RWPE2 (cell line): ENCODE measurements at regions not wholly inside any gene's neighbourhood (a gene's known extent, or its start where the extent isn't known, plus 50 kb on each side); places are given as distances from the start of the nearest gene placed in this dataset.
A peak's percentile ranks its signal among the peaks of the same experiment; 100 is the strongest.

Source experiments
- ATAC-seq: fragments of 200-7000 bp; cut with Tn5 transposase; 3 replicates; pipeline ENCODE4 v1.9.1; 2021; ENCODE audit warnings: low read depth
- DNase-seq: peaks from one replicate; pipeline ENCODE4 v3.0.0-alpha.2; 2020; ENCODE audit warnings: low spot score
- H3K27ac ChIP-seq: fragments of 450-650 bp; 2 replicates; pipeline ENCODE4 v1.5.1; 2017; ENCODE audit warnings: mild to moderate bottlenecking; ENCODE audit not compliant: poor library complexity, severe bottlenecking
- H3K27me3 ChIP-seq: fragments of 250-450 bp; sonication (Bioruptor Pico); 2 replicates; pipeline ENCODE4 v1.5.1; 2021; ENCODE audit warnings: mild to moderate bottlenecking, moderate library complexity; ENCODE audit not compliant: insufficient read depth, poor library complexity, severe bottlenecking
- H3K36me3 ChIP-seq: fragments of 250-450 bp; sonication (Bioruptor Pico); 2 replicates; pipeline ENCODE4 v1.5.1; 2020; ENCODE audit warnings: low read depth, mild to moderate bottlenecking, moderate library complexity
- H3K4me1 ChIP-seq: fragments of 250-450 bp; sonication (Bioruptor Pico); 2 replicates; pipeline ENCODE4 v1.5.1; 2021; ENCODE audit warnings: mild to moderate bottlenecking, moderate library complexity; ENCODE audit not compliant: insufficient read depth, poor library complexity, severe bottlenecking
- H3K4me3 ChIP-seq: fragments of 250-450 bp; sonication (Bioruptor Pico); 2 replicates; pipeline ENCODE4 v1.5.1; 2021; ENCODE audit warnings: mild to moderate bottlenecking, moderate library complexity; ENCODE audit not compliant: severe bottlenecking
- H3K9me3 ChIP-seq: fragments of 250-450 bp; sonication (Bioruptor Pico); 2 replicates; pipeline ENCODE4 v1.5.1; 2021; ENCODE audit warnings: mild to moderate bottlenecking, moderate library complexity; ENCODE audit not compliant: severe bottlenecking
- CTCF ChIP-seq: fragments of 450-650 bp; IDR thresholded peaks from one replicate; pipeline ENCODE4 v1.5.1; 2017; ENCODE audit warnings: mild to moderate bottlenecking, moderate library complexity; ENCODE audit not compliant: poor library complexity, severe bottlenecking

DNA sequence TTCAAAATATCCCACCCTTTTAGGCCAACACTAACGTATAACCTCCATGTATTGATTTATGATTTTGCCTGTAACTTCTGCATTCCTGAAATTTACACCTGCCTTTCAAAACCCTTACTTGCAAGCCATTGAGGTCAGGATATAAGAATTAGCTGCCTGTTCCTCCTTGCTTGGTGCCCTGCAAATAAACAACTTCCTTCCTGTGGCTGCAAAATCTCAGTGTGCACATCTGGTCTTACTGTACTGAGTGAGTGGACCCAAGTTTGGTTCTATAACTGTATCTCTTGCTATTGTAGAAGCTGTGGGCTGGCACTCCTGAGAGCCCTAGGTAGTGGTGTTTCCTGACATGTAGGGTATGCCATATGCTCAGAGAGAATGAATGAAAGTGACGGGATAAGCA is 191.1 kb upstream of the RASGRP1 start:
- H3K4me1 ChIP-seq, result no peaks in the 10 kb centered on the region
- no peak for ATAC-seq
- no peaks in the 10 kb centered on the region for H3K9me3 ChIP-seq
- H3K27ac ChIP-seq, result no peak overlapping the region
- H3K36me3 ChIP-seq, result no peaks in the 10 kb centered on the region
- DNase-seq, result no peak
- no peak overlapping the region for H3K4me3 ChIP-seq
- no peak for TF ChIP-seq CTCF
- peaks cover 9% of the 10 kb centered on the region for H3K27me3 ChIP-seq

GRCh38 chr15:38756441-38756840 is 191.8 kb upstream of the RASGRP1 start:
- Histone ChIP-seq H3K4me1 (no peaks in the 10 kb centered on the region), H3K4me3 (no peak overlapping the region), H3K27me3 (peaks cover 9% of the 10 kb centered on the region), H3K27ac (no peak overlapping the region), H3K9me3 (no peaks in the 10 kb centered on the region), H3K36me3 (no peaks in the 10 kb centered on the region)
- no peak for TF ChIP-seq CTCF
- no peak for ATAC-seq
- no peak for DNase-seq

DNA sequence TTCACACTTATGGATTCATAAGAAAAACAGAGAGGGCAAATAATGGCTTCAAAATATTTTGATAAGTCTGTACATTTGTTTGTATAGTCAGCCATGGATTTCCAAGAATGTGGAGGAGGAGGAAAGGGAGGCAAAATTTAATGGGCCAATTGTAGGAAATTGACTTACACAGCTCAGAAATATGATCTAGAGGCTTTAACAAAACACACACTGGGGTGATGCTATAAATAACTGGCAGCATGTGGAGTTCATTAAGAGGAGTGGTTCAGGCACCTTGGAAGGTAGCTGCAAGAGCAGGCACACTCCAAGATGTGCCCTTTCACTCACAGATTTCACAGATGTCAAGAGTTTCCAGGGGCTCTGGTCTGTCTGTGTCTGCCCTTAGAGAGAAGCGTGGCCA is 193.4 kb upstream of the RASGRP1 start:
- Histone ChIP-seq H3K4me1 (no peaks in the 10 kb centered on the region), H3K27ac (no peak overlapping the region), H3K4me3 (no peak overlapping the region), H3K27me3 (peaks cover 9% of the 10 kb centered on the region), H3K9me3 (no peaks in the 10 kb centered on the region), H3K36me3 (no peaks in the 10 kb centered on the region)
- no peak for TF ChIP-seq CTCF
- no peak for DNase-seq
- ATAC-seq, result peak; percentile 41; the same call in 2 of the 3 replicates

GRCh38 chr15:38761681-38762080 is 197.1 kb upstream of the RASGRP1 start:
- ATAC-seq (no peak), DNase-seq (no peak)
- Histone ChIP-seq H3K36me3 (no peaks in the 10 kb centered on the region), H3K9me3 (no peaks in the 10 kb centered on the region), H3K27me3 (peaks cover 9% of the 10 kb centered on the region), H3K4me3 (no peak overlapping the region), H3K4me1 (no peaks in the 10 kb centered on the region), H3K27ac (no peak overlapping the region)
- TF ChIP-seq CTCF, result no peak

DNA sequence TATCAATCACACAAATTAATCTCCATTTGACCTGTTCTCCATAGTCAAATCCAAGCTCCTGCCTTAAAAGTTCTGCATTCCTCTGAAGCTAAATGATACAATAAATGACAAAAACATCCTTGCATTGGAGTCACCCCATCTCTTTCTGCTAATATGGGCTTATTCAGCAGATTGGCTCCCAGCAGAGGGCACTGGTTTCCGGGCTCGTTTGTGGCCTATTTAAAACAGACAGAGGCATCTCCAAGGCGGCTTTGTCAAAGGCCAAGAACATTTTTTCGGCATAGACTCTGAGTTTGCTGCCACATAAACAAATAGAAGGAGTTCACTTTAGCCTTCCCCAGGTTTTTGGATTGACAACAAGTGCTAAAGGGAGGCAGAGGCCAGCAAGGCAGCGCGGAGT is 204.4 kb upstream of the RASGRP1 start:
- ATAC-seq, result no peak
- no peaks in the 10 kb centered on the region for H3K4me1 ChIP-seq
- peak; percentile 57 for TF ChIP-seq CTCF
- H3K36me3 ChIP-seq, result no peaks in the 10 kb centered on the region
- no peak for DNase-seq
- no peaks in the 10 kb centered on the region for H3K27me3 ChIP-seq
- no peak overlapping the region for H3K4me3 ChIP-seq
- no peaks in the 10 kb centered on the region for H3K9me3 ChIP-seq
- no peak overlapping the region for H3K27ac ChIP-seq
